Thymus (tissue), 11 donors: ENCODE measurements at regions not wholly inside any gene's neighbourhood (a gene's known extent, or its start where the extent isn't known, plus 50 kb on each side); places are given as distances from the start of the nearest gene placed in this dataset.
"Not testable (repeated sequence)": the region's sequence is repeated elsewhere in the genome, so short reads cannot be mapped to it uniquely, and the experiment has no call there.

Experiments
- DNase-seq, 9 donors: peaks; one replicate each; pipeline ENCODE4 v3.0.0-alpha.2; 2013; ENCODE audit warnings: low spot score in 9 of 9, low read depth in 6 of 9, missing footprints in 1 of 9
- H3K27ac ChIP-seq, 2 donors: one replicate each; pipeline ENCODE4 v1.5.1; 2013; ENCODE audit warnings: control low read depth in 1 of 2, low read depth in 1 of 2, low read length in 1 of 2, mild to moderate bottlenecking in 1 of 2, moderate library complexity in 1 of 2
- H3K27me3 ChIP-seq, 2 donors: one replicate each; pipeline ENCODE4 v1.5.1; 2013; ENCODE audit warnings: low read length in 1 of 2; ENCODE audit not compliant: control insufficient read depth in 2 of 2, insufficient read depth in 1 of 2
- H3K36me3 ChIP-seq, 2 donors: one replicate each; pipeline ENCODE4 v1.5.1; 2013; ENCODE audit warnings: low read length in 1 of 2, mild to moderate bottlenecking in 1 of 2, moderate library complexity in 1 of 2; ENCODE audit not compliant: control insufficient read depth in 2 of 2, insufficient read depth in 2 of 2
- H3K4me1 ChIP-seq, 2 donors: one replicate each; pipeline ENCODE4 v1.5.1; 2013; ENCODE audit warnings: low read length in 2 of 2; ENCODE audit not compliant: control insufficient read depth in 2 of 2, insufficient read depth in 2 of 2
- H3K4me3 ChIP-seq, 2 donors: one replicate each; pipeline ENCODE4 v1.5.1; 2013; ENCODE audit warnings: low read length in 2 of 2, control low read depth in 1 of 2, mild to moderate bottlenecking in 1 of 2
- H3K9me3 ChIP-seq, 2 donors: one replicate each; pipeline ENCODE4 v1.5.1; 2013; ENCODE audit warnings: low read length in 1 of 2, mild to moderate bottlenecking in 1 of 2; ENCODE audit not compliant: control insufficient read depth in 2 of 2, insufficient read depth in 1 of 2
- WGBS: extraction: QIAGEN DNeasy Blood & Tissue Kit; methylation state at CpG from one replicate; pipeline ENCODE4 v1.1.7; 2013; 5-methylcytosine and 5-hydroxymethylcytosine counted together
- donor health status: healthy.

- Histone ChIP-seq H3K9me3 (peaks cover 0 to 18% of the 10 kb centered on the region in 2 donors), H3K27ac (no peak overlapping the region), H3K27me3 (no peaks in the 10 kb centered on the region), H3K36me3 (no peaks in the 10 kb centered on the region), H3K4me3 (no peak overlapping the region), H3K4me1 (no peaks in the 10 kb centered on the region)
- 86% methylated on average over 7 of the region's 7 CpGs for WGBS
- DNase-seq = no peak
Observed at GRCh38 chr1:105436589-105437259, 1619.8 kb upstream of the PRMT6 start.

GRCh38 chr1:105437847-105438246, 1618.6 kb upstream of the PRMT6 start:
- Histone ChIP-seq H3K9me3 (peaks cover 0 to 18% of the 10 kb centered on the region in 2 donors), H3K27me3 (no peaks in the 10 kb centered on the region), H3K27ac (no peak overlapping the region), H3K4me3 (no peak overlapping the region), H3K36me3 (no peaks in the 10 kb centered on the region), H3K4me1 (no peaks in the 10 kb centered on the region)
- WGBS = 86% methylated on average over 1 of the region's 1 CpG
- no peak for DNase-seq

GRCh38 chr1:105442901-105443300, 1613.6 kb upstream of the PRMT6 start:
- DNase-seq = no peak
- WGBS = 73% methylated on average over 4 of the region's 4 CpGs
- H3K4me3 ChIP-seq = no peak overlapping the region

GRCh38 chr1:105459759-105460158, 1596.7 kb upstream of the PRMT6 start:
- DNase-seq = no peak
- H3K4me3 ChIP-seq = no peak overlapping the region
- no peaks in the 10 kb centered on the region for H3K36me3 ChIP-seq
- H3K27ac ChIP-seq = no peak overlapping the region
- no peaks in the 10 kb centered on the region for H3K9me3 ChIP-seq
- no peaks in the 10 kb centered on the region for H3K27me3 ChIP-seq
- H3K4me1 ChIP-seq = no peaks in the 10 kb centered on the region

More at GRCh38 chr1:105442901-105443300, 1613.6 kb upstream of the PRMT6 start:
- Histone ChIP-seq H3K36me3 (no peaks in the 10 kb centered on the region), H3K27me3 (no peaks in the 10 kb centered on the region), H3K4me1 (no peaks in the 10 kb centered on the region), H3K27ac (no peak overlapping the region), H3K9me3 (peaks cover 0 to 2% of the 10 kb centered on the region in 2 donors)

- Histone ChIP-seq H3K27ac (no peak overlapping the region), H3K4me3 (no peak overlapping the region), H3K27me3 (no peaks in the 10 kb centered on the region), H3K36me3 (no peaks in the 10 kb centered on the region), H3K9me3 (no peaks in the 10 kb centered on the region), H3K4me1 (no peaks in the 10 kb centered on the region)
- WGBS = 97% methylated on average over 2 of the region's 2 CpGs
- no peak for DNase-seq
Observed at GRCh38 chr1:105462308-105462707, 1594.2 kb upstream of the PRMT6 start.

- H3K9me3 ChIP-seq = no peaks in the 10 kb centered on the region
- H3K4me1 ChIP-seq = no peaks in the 10 kb centered on the region
- H3K27ac ChIP-seq = no peak overlapping the region
- no peaks in the 10 kb centered on the region for H3K27me3 ChIP-seq
- no peak for DNase-seq
- no peak overlapping the region for H3K4me3 ChIP-seq
- no peaks in the 10 kb centered on the region for H3K36me3 ChIP-seq
Observed at GRCh38 chr1:105467549-105467948, 1588.9 kb upstream of the PRMT6 start.

GRCh38 chr1:105470541-105470940, 1585.9 kb upstream of the PRMT6 start:
- H3K4me1 ChIP-seq, H3K4me3 ChIP-seq, H3K27me3 ChIP-seq, H3K36me3 ChIP-seq, H3K9me3 ChIP-seq, H3K27ac ChIP-seq, DNase-seq: not testable (repeated sequence)
- 92% methylated on average over 7 of the region's 7 CpGs for WGBS

GRCh38 chr1:105483436-105483835, 1573.0 kb upstream of the PRMT6 start:
- Histone ChIP-seq H3K27ac (no peak overlapping the region), H3K4me3 (no peak overlapping the region), H3K27me3 (no peaks in the 10 kb centered on the region), H3K9me3 (no peaks in the 10 kb centered on the region), H3K36me3 (no peaks in the 10 kb centered on the region), H3K4me1 (no peaks in the 10 kb centered on the region)
- no peak for DNase-seq

GRCh38 chr1:105485207-105485606, 1571.3 kb upstream of the PRMT6 start:
- H3K4me3 ChIP-seq = no peak overlapping the region
- H3K36me3 ChIP-seq = no peaks in the 10 kb centered on the region
- H3K4me1 ChIP-seq = no peaks in the 10 kb centered on the region
- H3K27me3 ChIP-seq = no peaks in the 10 kb centered on the region
- no peaks in the 10 kb centered on the region for H3K9me3 ChIP-seq
- WGBS = 94% methylated on average over 2 of the region's 2 CpGs
- DNase-seq = no peak
- H3K27ac ChIP-seq = no peak overlapping the region

- H3K4me1 ChIP-seq = no peaks in the 10 kb centered on the region
- no peak overlapping the region for H3K27ac ChIP-seq
- H3K4me3 ChIP-seq = no peak overlapping the region
- WGBS = 92% methylated on average over 4 of the region's 4 CpGs
- no peaks in the 10 kb centered on the region for H3K27me3 ChIP-seq
- H3K9me3 ChIP-seq = no peaks in the 10 kb centered on the region
- no peak for DNase-seq
- no peaks in the 10 kb centered on the region for H3K36me3 ChIP-seq
Observed at GRCh38 chr1:105492921-105493320, 1563.6 kb upstream of the PRMT6 start.
